Neural cell (in vitro differentiated cells): ENCODE measurements at regions not wholly inside any gene's neighbourhood (a gene's known extent, or its start where the extent isn't known, plus 50 kb on each side); places are given as distances from the start of the nearest gene placed in this dataset.

Experiments
- CTCF ChIP-seq: fragments of 450-650 bp; IDR thresholded peaks from 2 replicates; pipeline ENCODE4 v1.5.1; 2014; ENCODE audit warnings: antibody characterized with exemption, mild to moderate bottlenecking, moderate library complexity; ENCODE audit not compliant: poor library complexity, severe bottlenecking
- EZH2 ChIP-seq: fragments of 200-600, 300-800 bp; shearing (Covaris generic), sonication (generic); IDR thresholded peaks from 2 replicates; pipeline ENCODE4 v1.6.1; 2014; ENCODE audit warnings: antibody characterized with exemption, low read length, borderline replicate concordance, mild to moderate bottlenecking; ENCODE audit not compliant: insufficient read depth, poor library complexity, severe bottlenecking
- REST ChIP-seq: IDR thresholded peaks from 2 replicates; pipeline ENCODE4 v1.6.1; 2012; ENCODE audit warnings: borderline replicate concordance

- TF ChIP-seq EZH2 (no peak), CTCF (no peak), REST (no peak)
Measured at GRCh38 chr5:125317536-125317995, 571.1 kb upstream of the ZNF608 start.
